ENCODE measurements at regions not wholly inside any gene's neighbourhood (a gene's known extent, or its start where the extent isn't known, plus 50 kb on each side); places are given as distances from the start of the nearest gene placed in this dataset.
"Not testable (repeated sequence)": the region's sequence is repeated elsewhere in the genome, so short reads cannot be mapped to it uniquely, and the experiment has no call there.

GRCh38 chr2:82994151-82994550 lies 1464.9 kb downstream of the SUCLG1 start:
- Histone ChIP-seq H3K9me2 (replicated peaks; ENCODE audit: low read depth, low read length) (no peaks in the 10 kb centered on the region), H3K79me2 (ENCODE audit: insufficient read depth, low read length) (no peaks in the 10 kb centered on the region), H4K20me1 (ENCODE audit: insufficient read depth, low read length, poor library complexity, severe bottlenecking) (no peaks in the 10 kb centered on the region), H3K4me1 (ENCODE audit: insufficient read depth, low read length, poor library complexity, severe bottlenecking) (no peaks in the 10 kb centered on the region), H3K36me3 (ENCODE audit: insufficient read depth, low read length) (no peaks in the 10 kb centered on the region), H3K9ac (ENCODE audit: low read depth, low read length, poor library complexity, severe bottlenecking) (no peak overlapping the region), H3K4me2 (ENCODE audit: low read depth, low read length, poor library complexity, severe bottlenecking) (no peak overlapping the region), H2AFZ (ENCODE audit: low read length) (no peak overlapping the region), H3K9me3 (ENCODE audit: insufficient read depth, low read depth, low read length) (no peaks in the 10 kb centered on the region), H3K4me3 (ENCODE audit: low read length, poor library complexity, severe bottlenecking) (no peak overlapping the region), H3K27me3 (ENCODE audit: insufficient read depth, low read length, poor library complexity, severe bottlenecking) (no peaks in the 10 kb centered on the region), H3F3A (ENCODE audit: low read depth) (no peaks in the 10 kb centered on the region)
- TF ChIP-seq, protein P1, sequence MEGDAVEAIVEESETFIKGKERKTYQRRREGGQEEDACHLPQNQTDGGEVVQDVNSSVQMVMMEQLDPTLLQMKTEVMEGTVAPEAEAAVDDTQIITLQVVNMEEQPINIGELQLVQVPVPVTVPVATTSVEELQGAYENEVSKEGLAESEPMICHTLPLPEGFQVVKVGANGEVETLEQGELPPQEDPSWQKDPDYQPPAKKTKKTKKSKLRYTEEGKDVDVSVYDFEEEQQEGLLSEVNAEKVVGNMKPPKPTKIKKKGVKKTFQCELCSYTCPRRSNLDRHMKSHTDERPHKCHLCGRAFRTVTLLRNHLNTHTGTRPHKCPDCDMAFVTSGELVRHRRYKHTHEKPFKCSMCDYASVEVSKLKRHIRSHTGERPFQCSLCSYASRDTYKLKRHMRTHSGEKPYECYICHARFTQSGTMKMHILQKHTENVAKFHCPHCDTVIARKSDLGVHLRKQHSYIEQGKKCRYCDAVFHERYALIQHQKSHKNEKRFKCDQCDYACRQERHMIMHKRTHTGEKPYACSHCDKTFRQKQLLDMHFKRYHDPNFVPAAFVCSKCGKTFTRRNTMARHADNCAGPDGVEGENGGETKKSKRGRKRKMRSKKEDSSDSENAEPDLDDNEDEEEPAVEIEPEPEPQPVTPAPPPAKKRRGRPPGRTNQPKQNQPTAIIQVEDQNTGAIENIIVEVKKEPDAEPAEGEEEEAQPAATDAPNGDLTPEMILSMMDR (conservative IDR thresholded peaks at IDR 0.05; ENCODE audit: low read length), result no peak
- no peak for TF ChIP-seq EZH2phosphoT487 (IDR thresholded peaks at IDR 0.05; ENCODE audit: borderline replicate concordance)

DNA sequence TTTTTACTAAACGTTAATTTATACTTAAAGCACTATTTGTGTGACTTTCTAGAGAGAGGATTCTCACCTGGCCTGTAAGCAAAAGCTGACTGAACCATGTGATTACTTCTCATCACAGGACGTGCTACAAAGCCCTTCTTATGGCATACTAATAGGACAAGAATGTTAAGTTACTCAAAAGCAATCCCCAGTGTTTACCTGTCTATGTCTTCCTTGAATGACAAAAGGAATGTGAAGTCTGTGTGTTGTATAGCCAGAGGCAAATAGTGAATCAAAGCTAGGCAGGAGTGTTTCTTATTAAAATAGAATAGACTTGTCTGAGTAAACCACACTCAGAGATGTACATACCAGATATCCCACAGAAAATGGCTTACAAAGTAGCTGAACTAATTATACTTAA lies 1465.5 kb downstream of the SUCLG1 start:
- no peaks in the 10 kb centered on the region for H3F3A ChIP-seq (ENCODE audit: low read depth)
- no peaks in the 10 kb centered on the region for H3K36me3 ChIP-seq (ENCODE audit: insufficient read depth, low read length)
- no peak overlapping the region for H3K9ac ChIP-seq (ENCODE audit: low read depth, low read length, poor library complexity, severe bottlenecking)
- H3K27me3 ChIP-seq (ENCODE audit: insufficient read depth, low read length, poor library complexity, severe bottlenecking), result no peaks in the 10 kb centered on the region
- H3K9me3 ChIP-seq (ENCODE audit: insufficient read depth, low read depth, low read length), result no peaks in the 10 kb centered on the region
- H3K4me3 ChIP-seq (ENCODE audit: low read length, poor library complexity, severe bottlenecking), result no peak overlapping the region
- no peak overlapping the region for H2AFZ ChIP-seq (ENCODE audit: low read length)
- no peaks in the 10 kb centered on the region for H3K4me1 ChIP-seq (ENCODE audit: insufficient read depth, low read length, poor library complexity, severe bottlenecking)
- H3K4me2 ChIP-seq (ENCODE audit: low read depth, low read length, poor library complexity, severe bottlenecking), result no peak overlapping the region
- no peaks in the 10 kb centered on the region for H3K9me2 ChIP-seq (replicated peaks; ENCODE audit: low read depth, low read length)
- H3K79me2 ChIP-seq (ENCODE audit: insufficient read depth, low read length), result no peaks in the 10 kb centered on the region
- no peaks in the 10 kb centered on the region for H4K20me1 ChIP-seq (ENCODE audit: insufficient read depth, low read length, poor library complexity, severe bottlenecking)
- TF ChIP-seq, protein P1 (conservative IDR thresholded peaks at IDR 0.05; ENCODE audit: low read length), result no peak
- no peak for TF ChIP-seq EZH2phosphoT487 (IDR thresholded peaks at IDR 0.05; ENCODE audit: borderline replicate concordance)

- no peak for TF ChIP-seq EZH2phosphoT487 (IDR thresholded peaks at IDR 0.05; ENCODE audit: borderline replicate concordance)
- TF ChIP-seq, protein P1 (conservative IDR thresholded peaks at IDR 0.05; ENCODE audit: low read length), result no peak
- no peak overlapping the region for H3K4me2 ChIP-seq (ENCODE audit: low read depth, low read length, poor library complexity, severe bottlenecking)
- H3K79me2 ChIP-seq (ENCODE audit: insufficient read depth, low read length), result no peaks in the 10 kb centered on the region
- no peaks in the 10 kb centered on the region for H3K9me2 ChIP-seq (replicated peaks; ENCODE audit: low read depth, low read length)
- H2AFZ ChIP-seq (ENCODE audit: low read length), result no peak overlapping the region
- no peak overlapping the region for H3K9ac ChIP-seq (ENCODE audit: low read depth, low read length, poor library complexity, severe bottlenecking)
- no peak overlapping the region for H3K4me3 ChIP-seq (ENCODE audit: low read length, poor library complexity, severe bottlenecking)
- H3K27me3 ChIP-seq (ENCODE audit: insufficient read depth, low read length, poor library complexity, severe bottlenecking), result no peaks in the 10 kb centered on the region
- H3K9me3 ChIP-seq (ENCODE audit: insufficient read depth, low read depth, low read length), result no peaks in the 10 kb centered on the region
- no peaks in the 10 kb centered on the region for H3F3A ChIP-seq (ENCODE audit: low read depth)
- H3K4me1 ChIP-seq (ENCODE audit: insufficient read depth, low read length, poor library complexity, severe bottlenecking), result no peaks in the 10 kb centered on the region
- H3K36me3 ChIP-seq (ENCODE audit: insufficient read depth, low read length), result no peaks in the 10 kb centered on the region
- no peaks in the 10 kb centered on the region for H4K20me1 ChIP-seq (ENCODE audit: insufficient read depth, low read length, poor library complexity, severe bottlenecking)
Measured at GRCh38 chr2:82992968-82993367, 1466.1 kb downstream of the SUCLG1 start.

- not testable (repeated sequence) for H3K9me2 ChIP-seq (replicated peaks; ENCODE audit: low read depth, low read length); H3K4me3 ChIP-seq (ENCODE audit: low read length, poor library complexity, severe bottlenecking); H3K4me1 ChIP-seq (ENCODE audit: insufficient read depth, low read length, poor library complexity, severe bottlenecking); H2AFZ ChIP-seq (ENCODE audit: low read length); H3K79me2 ChIP-seq (ENCODE audit: insufficient read depth, low read length); H3K36me3 ChIP-seq (ENCODE audit: insufficient read depth, low read length); H3K27me3 ChIP-seq (ENCODE audit: insufficient read depth, low read length, poor library complexity, severe bottlenecking); H3K9me3 ChIP-seq (ENCODE audit: insufficient read depth, low read depth, low read length); H3K9ac ChIP-seq (ENCODE audit: low read depth, low read length, poor library complexity, severe bottlenecking); H3F3A ChIP-seq (ENCODE audit: low read depth); H4K20me1 ChIP-seq (ENCODE audit: insufficient read depth, low read length, poor library complexity, severe bottlenecking); H3K4me2 ChIP-seq (ENCODE audit: low read depth, low read length, poor library complexity, severe bottlenecking)
Measured at GRCh38 chr2:82987706-82988105, 1471.4 kb downstream of the SUCLG1 start.

Data from Loucy (cell line).